ENCODE measurements at regions not wholly inside any gene's neighbourhood (a gene's known extent, or its start where the extent isn't known, plus 50 kb on each side); places are given as distances from the start of the nearest gene placed in this dataset.

GRCh38 chr7:20269726-20270125, 52.5 kb upstream of the MACC1 start:
- Mint-ChIP-seq H3K27ac (no peak overlapping the region), H3K4me1 (peaks cover 17 to 20% of the 10 kb centered on the region in 2 experiments), H3K4me3 (no peak overlapping the region), H3K9me3 (no peaks in the 10 kb centered on the region), H3K36me3 (ENCODE audit: insufficient read depth in 1 of 3, low read depth in 3 of 3) (no peaks in the 10 kb centered on the region), H3K27me3 (ENCODE audit: low read depth) (no peaks in the 10 kb centered on the region)
- Histone ChIP-seq H4K8ac (replicated peaks; ENCODE audit: insufficient read length, low read depth, low read length) (no peak overlapping the region), H3K9ac (ENCODE audit: extremely low read depth, insufficient read length, low read length) (no peak overlapping the region), H3K23me2 (ENCODE audit: insufficient read length, low read depth, low read length, poor library complexity, severe bottlenecking) (no peaks in the 10 kb centered on the region), H4K5ac (ENCODE audit: insufficient read length, low read depth, low read length) (no peak overlapping the region), H3T11ph (ENCODE audit: low read length) (no peak overlapping the region), H2BK20ac (ENCODE audit: low read depth, low read length, poor library complexity, severe bottlenecking) (no peak overlapping the region), H4K20me1 (ENCODE audit: control insufficient read depth, insufficient read depth, insufficient read length) (no peaks in the 10 kb centered on the region), H2BK5ac (ENCODE audit: insufficient read length, low read length) (no peak overlapping the region), H3K79me2 (ENCODE audit: insufficient read depth, low read length) (no peaks in the 10 kb centered on the region), H2BK15ac (ENCODE audit: low read depth, low read length) (no peak overlapping the region), H3K4me1 (ENCODE audit: insufficient read depth, low read length) (no peaks in the 10 kb centered on the region; the same call in 1 of the 2 replicates), H3K14ac (ENCODE audit: insufficient read depth, low read length) (no peak overlapping the region), H3K4me2 (ENCODE audit: insufficient read depth, insufficient read length, low read length) (no peak overlapping the region), H2BK12ac (ENCODE audit: insufficient read length, low read depth, low read length) (no peak overlapping the region), H3K9me3 (ENCODE audit: control insufficient read depth, low read depth, low read length) (no peaks in the 10 kb centered on the region), H3K27me3 (ENCODE audit: insufficient read depth, low read length) (no peaks in the 10 kb centered on the region), H3K27ac (ENCODE audit: insufficient read length, low read depth, low read length) (no peak overlapping the region), H4K91ac (ENCODE audit: insufficient read length, low read depth, low read length) (no peak overlapping the region), H3K79me1 (ENCODE audit: insufficient read depth, low read depth, low read length, poor library complexity, severe bottlenecking) (no peaks in the 10 kb centered on the region), H3K23ac (ENCODE audit: insufficient read length, low read depth, low read length) (no peak overlapping the region), H3K4ac (ENCODE audit: low read depth, low read length) (no peak overlapping the region), H2BK120ac (ENCODE audit: low read depth, low read length, poor library complexity, severe bottlenecking) (no peak overlapping the region), H2AK5ac (ENCODE audit: insufficient read length, low read length) (no peak overlapping the region), H2AFZ (ENCODE audit: low read length) (no peak overlapping the region), H3K18ac (ENCODE audit: insufficient read length, low read depth, low read length) (no peak overlapping the region), H3K56ac (ENCODE audit: insufficient read length, low read depth, low read length) (no peak overlapping the region)
- no peak for TF ChIP-seq CTCF (conservative IDR thresholded peaks at IDR 0.05)
- DNase-seq: no peak
